ENCODE measurements at regions not wholly inside any gene's neighbourhood (a gene's known extent, or its start where the extent isn't known, plus 50 kb on each side); places are given as distances from the start of the nearest gene placed in this dataset.

- no peak for TF ChIP-seq NRF1 (IDR thresholded peaks at IDR 0.05; ENCODE audit: low read depth, low read length)
Measured at GRCh38 chr1:56183151-56183550, 396.2 kb downstream of the PLPP3 start (continued).
